ENCODE measurements at regions not wholly inside any gene's neighbourhood (a gene's known extent, or its start where the extent isn't known, plus 50 kb on each side); places are given as distances from the start of the nearest gene placed in this dataset.
"Not testable (repeated sequence)": the region's sequence is repeated elsewhere in the genome, so short reads cannot be mapped to it uniquely, and the experiment has no call there.

DNA sequence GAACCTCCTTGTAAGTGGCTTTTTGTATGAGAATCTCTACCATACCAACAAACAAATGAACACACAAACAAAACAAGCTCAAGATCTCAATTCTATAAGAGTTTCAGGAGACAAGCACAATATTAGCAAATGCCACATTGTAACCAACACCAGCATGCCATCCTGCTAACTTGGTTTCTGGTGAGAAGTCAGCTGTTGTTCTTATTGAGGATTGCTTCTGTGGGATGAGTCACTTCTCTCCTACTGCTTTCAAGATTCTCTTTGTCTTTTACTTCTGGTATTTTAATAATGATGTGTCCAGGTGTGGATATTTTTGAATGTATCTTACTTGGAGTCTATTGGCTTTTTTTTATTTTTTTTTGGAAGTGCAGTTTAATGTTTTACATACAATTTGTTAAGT is 131.7 kb downstream of the BCL2L11 start:
- H3K27ac ChIP-seq (ENCODE audit: low read length in 2 of 2) = no peak overlapping the region
- ChIA-PET POLR2A (no interaction called here), CTCF (no interaction called here)
- H3K4me3 ChIP-seq (ENCODE audit: control extremely low read depth in 1 of 5, extremely low read depth in 1 of 5, insufficient read depth in 1 of 5, low read depth in 2 of 5, low read length in 4 of 5) = no peak overlapping the region
- H3K4me2 ChIP-seq (replicated peaks; ENCODE audit: low read depth, low read length, poor library complexity, severe bottlenecking) = no peak overlapping the region
- H3K4me1 Mint-ChIP-seq = no peaks in the 10 kb centered on the region
- H4K20me1 ChIP-seq (ENCODE audit: control insufficient read depth, insufficient read depth, low read length, poor library complexity, severe bottlenecking) = no peaks in the 10 kb centered on the region
- no peaks in the 10 kb centered on the region for H3K4me1 ChIP-seq (ENCODE audit: control insufficient read depth in 2 of 2, insufficient read depth in 2 of 2, low read length in 2 of 2)
- ATAC-seq (ENCODE audit: low read depth) (no peak), DNase-seq (no peak)
- no peaks in the 10 kb centered on the region for H3K9me3 Mint-ChIP-seq (ENCODE audit: insufficient read depth)
- no peak overlapping the region for H3K27ac Mint-ChIP-seq
- TF ChIP-seq EZH2 (IDR thresholded peaks at IDR 0.05; ENCODE audit: borderline replicate concordance, insufficient read depth, low read depth, low read length, poor library complexity, severe bottlenecking) (no peak), CTCF (IDR thresholded peaks at IDR 0.05) (no peak)
- H3K9ac ChIP-seq (ENCODE audit: low read length) = no peak overlapping the region
- H2AFZ ChIP-seq (ENCODE audit: insufficient read depth, low read depth, low read length, poor library complexity, severe bottlenecking) = no peak overlapping the region
- H3K9me3 ChIP-seq (ENCODE audit: control extremely low read depth in 1 of 3, control insufficient read depth in 2 of 3, insufficient read depth in 1 of 3, low read length in 2 of 3) = no peaks in the 10 kb centered on the region
- H3K27me3 Mint-ChIP-seq = no peaks in the 10 kb centered on the region
- no peaks in the 10 kb centered on the region for H3K27me3 ChIP-seq (replicated peaks in 1 of 4; ENCODE audit: control extremely low read depth in 1 of 4, control insufficient read depth in 3 of 4, insufficient read depth in 4 of 4, low read length in 3 of 4)
- H3K4me3 Mint-ChIP-seq = no peak overlapping the region
- intact Hi-C loops (cut with micrococcal nuclease) = no loop called here
- no peaks in the 10 kb centered on the region for H3K36me3 ChIP-seq (replicated peaks in 1 of 2; ENCODE audit: control extremely low read depth in 1 of 2, control insufficient read depth in 1 of 2, extremely low read depth in 1 of 2, insufficient read depth in 2 of 2, low read length in 1 of 2)
- H3K79me2 ChIP-seq (ENCODE audit: control insufficient read depth, insufficient read depth, low read length) = no peaks in the 10 kb centered on the region

- ATAC-seq (ENCODE audit: low read depth); CTCF ChIA-PET; H2AFZ ChIP-seq (ENCODE audit: insufficient read depth, low read depth, low read length, poor library complexity, severe bottlenecking); H4K20me1 ChIP-seq (ENCODE audit: control insufficient read depth, insufficient read depth, low read length, poor library complexity, severe bottlenecking); H3K27me3 Mint-ChIP-seq; H3K4me1 ChIP-seq (ENCODE audit: control insufficient read depth in 2 of 2, insufficient read depth in 2 of 2, low read length in 2 of 2); H3K4me3 Mint-ChIP-seq; H3K9me3 ChIP-seq (ENCODE audit: control extremely low read depth in 1 of 3, control insufficient read depth in 2 of 3, insufficient read depth in 1 of 3, low read length in 2 of 3); DNase-seq; H3K4me2 ChIP-seq (replicated peaks; ENCODE audit: low read depth, low read length, poor library complexity, severe bottlenecking); H3K9ac ChIP-seq (ENCODE audit: low read length); intact Hi-C loops (cut with micrococcal nuclease); H3K27ac Mint-ChIP-seq; H3K79me2 ChIP-seq (ENCODE audit: control insufficient read depth, insufficient read depth, low read length); H3K27me3 ChIP-seq (replicated peaks in 1 of 4; ENCODE audit: control extremely low read depth in 1 of 4, control insufficient read depth in 3 of 4, insufficient read depth in 4 of 4, low read length in 3 of 4); POLR2A ChIA-PET; H3K4me3 ChIP-seq (ENCODE audit: control extremely low read depth in 1 of 5, extremely low read depth in 1 of 5, insufficient read depth in 1 of 5, low read depth in 2 of 5, low read length in 4 of 5); H3K27ac ChIP-seq (ENCODE audit: low read length in 2 of 2); H3K9me3 Mint-ChIP-seq (ENCODE audit: insufficient read depth); H3K36me3 ChIP-seq (replicated peaks in 1 of 2; ENCODE audit: control extremely low read depth in 1 of 2, control insufficient read depth in 1 of 2, extremely low read depth in 1 of 2, insufficient read depth in 2 of 2, low read length in 1 of 2); H3K4me1 Mint-ChIP-seq: not testable (repeated sequence)
- 100% methylated on average over 1 of the region's 6 CpGs for WGBS (ENCODE audit: insufficient coverage)
Measured at GRCh38 chr2:111254916-111255315, 134.2 kb downstream of the BCL2L11 start.

GRCh38 chr2:111256628-111257027 is 135.9 kb downstream of the BCL2L11 start:
- ATAC-seq (ENCODE audit: low read depth); CTCF ChIA-PET; intact Hi-C loops (cut with micrococcal nuclease); H3K27ac Mint-ChIP-seq; H2AFZ ChIP-seq (ENCODE audit: insufficient read depth, low read depth, low read length, poor library complexity, severe bottlenecking); POLR2A ChIA-PET; H3K4me3 ChIP-seq (ENCODE audit: control extremely low read depth in 1 of 5, extremely low read depth in 1 of 5, insufficient read depth in 1 of 5, low read depth in 2 of 5, low read length in 4 of 5); H3K36me3 ChIP-seq (replicated peaks in 1 of 2; ENCODE audit: control extremely low read depth in 1 of 2, control insufficient read depth in 1 of 2, extremely low read depth in 1 of 2, insufficient read depth in 2 of 2, low read length in 1 of 2); H3K4me3 Mint-ChIP-seq; H3K9ac ChIP-seq (ENCODE audit: low read length); H3K27ac ChIP-seq (ENCODE audit: low read length in 2 of 2); H3K4me1 ChIP-seq (ENCODE audit: control insufficient read depth in 2 of 2, insufficient read depth in 2 of 2, low read length in 2 of 2); H3K27me3 ChIP-seq (replicated peaks in 1 of 4; ENCODE audit: control extremely low read depth in 1 of 4, control insufficient read depth in 3 of 4, insufficient read depth in 4 of 4, low read length in 3 of 4); DNase-seq; H3K9me3 Mint-ChIP-seq (ENCODE audit: insufficient read depth); H3K27me3 Mint-ChIP-seq; H3K9me3 ChIP-seq (ENCODE audit: control extremely low read depth in 1 of 3, control insufficient read depth in 2 of 3, insufficient read depth in 1 of 3, low read length in 2 of 3); H3K4me1 Mint-ChIP-seq; H4K20me1 ChIP-seq (ENCODE audit: control insufficient read depth, insufficient read depth, low read length, poor library complexity, severe bottlenecking); H3K4me2 ChIP-seq (replicated peaks; ENCODE audit: low read depth, low read length, poor library complexity, severe bottlenecking); H3K79me2 ChIP-seq (ENCODE audit: control insufficient read depth, insufficient read depth, low read length): not testable (repeated sequence)
- no CpG with 5 or more reads among the region's 1 CpG for WGBS (ENCODE audit: insufficient coverage)
